ENCODE measurements at regions not wholly inside any gene's neighbourhood (a gene's known extent, or its start where the extent isn't known, plus 50 kb on each side); places are given as distances from the start of the nearest gene placed in this dataset.

- H3K9me2 ChIP-seq (ENCODE audit: insufficient read depth), result no peaks in the 10 kb centered on the region
- no peak for DNase-seq
- H3K4me3 ChIP-seq, result no peak overlapping the region
- H3K36me3 ChIP-seq (ENCODE audit: low read depth), result no peaks in the 10 kb centered on the region
- CTCF ChIA-PET, result no interaction called here
- H3K4me1 ChIP-seq (replicated peaks; ENCODE audit: insufficient read depth), result no peaks in the 10 kb centered on the region
- intact Hi-C loops (cut with micrococcal nuclease; ENCODE audit: unreplicated experiment), result no loop called here
- no peaks in the 10 kb centered on the region for H3F3A ChIP-seq (ENCODE audit: insufficient read depth, low read depth)
- no peaks in the 10 kb centered on the region; the same call in 1 of the 2 replicates for H4K20me1 ChIP-seq (ENCODE audit: insufficient read depth)
- BruUV-seq (replicated peaks), result no TSS peak
- H3K4me2 ChIP-seq, result no peak overlapping the region
- POLR2A ChIA-PET (ENCODE audit: unreplicated experiment), result no interaction called here
- no peaks in the 10 kb centered on the region for H3K27me3 ChIP-seq (ENCODE audit: insufficient read depth, low read depth)
- no peaks in the 10 kb centered on the region for H3K79me2 ChIP-seq (ENCODE audit: low read depth)
- no peak overlapping the region for H2AFZ ChIP-seq
- H3K27ac ChIP-seq, result no peak overlapping the region
- TF ChIP-seq EZH2 (IDR thresholded peaks at IDR 0.05; ENCODE audit: low read depth) (no peak), CTCF (conservative IDR thresholded peaks at IDR 0.05) (no peak)
- H3K9me3 ChIP-seq (ENCODE audit: insufficient read depth, low read depth), result no peaks in the 10 kb centered on the region
Measured at GRCh38 chr4:132662456-132662855, 486.6 kb upstream of the PCDH10 start.

GRCh38 chr4:132669786-132670185, 479.3 kb upstream of the PCDH10 start:
- Histone ChIP-seq H3K36me3 (ENCODE audit: low read depth) (no peaks in the 10 kb centered on the region), H3F3A (ENCODE audit: insufficient read depth, low read depth) (no peaks in the 10 kb centered on the region), H3K27ac (no peak overlapping the region), H2AFZ (no peak overlapping the region), H3K4me1 (replicated peaks; ENCODE audit: insufficient read depth) (no peaks in the 10 kb centered on the region), H3K4me2 (no peak overlapping the region), H3K9me3 (ENCODE audit: insufficient read depth, low read depth) (no peaks in the 10 kb centered on the region), H3K9me2 (ENCODE audit: insufficient read depth) (no peaks in the 10 kb centered on the region), H3K27me3 (ENCODE audit: insufficient read depth, low read depth) (no peaks in the 10 kb centered on the region), H4K20me1 (ENCODE audit: insufficient read depth) (no peaks in the 10 kb centered on the region), H3K79me2 (ENCODE audit: low read depth) (no peaks in the 10 kb centered on the region), H3K4me3 (no peak overlapping the region)
- intact Hi-C loops (cut with micrococcal nuclease; ENCODE audit: unreplicated experiment), result no loop called here
- BruUV-seq (replicated peaks), result no TSS peak
- DNase-seq, result no peak
- TF ChIP-seq EZH2 (IDR thresholded peaks at IDR 0.05; ENCODE audit: low read depth), result no peak
- CTCF ChIA-PET, result no interaction called here
- POLR2A ChIA-PET (ENCODE audit: unreplicated experiment), result no interaction called here

GRCh38 chr4:132670557-132670956, 478.5 kb upstream of the PCDH10 start:
- no peaks in the 10 kb centered on the region for H4K20me1 ChIP-seq (ENCODE audit: insufficient read depth)
- no peak for TF ChIP-seq EZH2 (IDR thresholded peaks at IDR 0.05; ENCODE audit: low read depth)
- no peak for TF ChIP-seq CTCF (conservative IDR thresholded peaks at IDR 0.05)
- ChIA-PET CTCF (no interaction called here), POLR2A (ENCODE audit: unreplicated experiment) (no interaction called here)
- intact Hi-C loops (cut with micrococcal nuclease; ENCODE audit: unreplicated experiment), result no loop called here
- no TSS peak for BruUV-seq (replicated peaks)
- H3K4me2 ChIP-seq, result no peak overlapping the region
- H3K9me3 ChIP-seq (ENCODE audit: insufficient read depth, low read depth), result no peaks in the 10 kb centered on the region
- no peaks in the 10 kb centered on the region for H3F3A ChIP-seq (ENCODE audit: insufficient read depth, low read depth)
- H3K27ac ChIP-seq, result no peak overlapping the region
- no peak overlapping the region for H3K4me3 ChIP-seq
- no peaks in the 10 kb centered on the region for H3K27me3 ChIP-seq (ENCODE audit: insufficient read depth, low read depth)
- no peaks in the 10 kb centered on the region for H3K9me2 ChIP-seq (ENCODE audit: insufficient read depth)
- no peaks in the 10 kb centered on the region for H3K36me3 ChIP-seq (ENCODE audit: low read depth)
- H2AFZ ChIP-seq, result no peak overlapping the region
- no peaks in the 10 kb centered on the region for H3K4me1 ChIP-seq (replicated peaks; ENCODE audit: insufficient read depth)
- H3K79me2 ChIP-seq (ENCODE audit: low read depth), result no peaks in the 10 kb centered on the region
- DNase-seq, result no peak

- no peaks in the 10 kb centered on the region for H3F3A ChIP-seq (ENCODE audit: insufficient read depth, low read depth)
- no TSS peak for BruUV-seq (replicated peaks)
- H3K36me3 ChIP-seq (ENCODE audit: low read depth), result no peaks in the 10 kb centered on the region
- H3K27me3 ChIP-seq (ENCODE audit: insufficient read depth, low read depth), result no peaks in the 10 kb centered on the region
- H4K20me1 ChIP-seq (ENCODE audit: insufficient read depth), result no peaks in the 10 kb centered on the region
- no peak overlapping the region for H3K4me3 ChIP-seq
- no peak overlapping the region for H3K27ac ChIP-seq
- intact Hi-C loops (cut with micrococcal nuclease; ENCODE audit: unreplicated experiment), result no loop called here
- ChIA-PET POLR2A (ENCODE audit: unreplicated experiment) (no interaction called here), CTCF (no interaction called here)
- H3K79me2 ChIP-seq (ENCODE audit: low read depth), result no peaks in the 10 kb centered on the region
- no peaks in the 10 kb centered on the region for H3K4me1 ChIP-seq (replicated peaks; ENCODE audit: insufficient read depth)
- no peak overlapping the region for H2AFZ ChIP-seq
- no peaks in the 10 kb centered on the region for H3K9me3 ChIP-seq (ENCODE audit: insufficient read depth, low read depth)
- TF ChIP-seq CTCF (conservative IDR thresholded peaks at IDR 0.05) (no peak), EZH2 (IDR thresholded peaks at IDR 0.05; ENCODE audit: low read depth) (no peak)
- no peak overlapping the region for H3K4me2 ChIP-seq
- no peak for DNase-seq
- no peaks in the 10 kb centered on the region for H3K9me2 ChIP-seq (ENCODE audit: insufficient read depth)
Measured at GRCh38 chr4:132683957-132684356, 465.1 kb upstream of the PCDH10 start.

Measured in PC-9 (cell line).